Mesothelial cell of epicardium (in vitro differentiated cells): ENCODE measurements at regions not wholly inside any gene's neighbourhood (a gene's known extent, or its start where the extent isn't known, plus 50 kb on each side); places are given as distances from the start of the nearest gene placed in this dataset.
"Not testable (repeated sequence)": the region's sequence is repeated elsewhere in the genome, so short reads cannot be mapped to it uniquely, and the experiment has no call there.

ENCODE experiments used
- DNase-seq, 2 experiments: peaks; one replicate each; pipeline ENCODE4 v3.0.0; 2021; ENCODE audit warnings: low spot score in 2 of 2; ENCODE audit not compliant: unreplicated experiment in 2 of 2
- H3K27ac Mint-ChIP-seq: 2 replicates; pipeline ENCODE4 v1.8.0; 2021; ENCODE audit warnings: mixed read lengths
- H3K27me3 Mint-ChIP-seq: 2 replicates; pipeline ENCODE4 v1.8.0; 2021; ENCODE audit warnings: low read depth, mixed read lengths
- H3K36me3 Mint-ChIP-seq: 2 replicates; pipeline ENCODE4 v1.8.0; 2021; ENCODE audit warnings: mixed read lengths
- H3K4me1 Mint-ChIP-seq: 2 replicates; pipeline ENCODE4 v1.8.0; 2021; ENCODE audit warnings: mixed read lengths
- H3K4me3 Mint-ChIP-seq: 2 replicates; pipeline ENCODE4 v1.8.0; 2021; ENCODE audit warnings: mild to moderate bottlenecking, moderate library complexity, mixed read lengths
- H3K9me3 Mint-ChIP-seq: 2 replicates; pipeline ENCODE4 v1.8.0; 2021; ENCODE audit warnings: mixed read lengths
- CTCF ChIP-seq: fragments of 200-600 bp; sonication (generic); IDR thresholded peaks from one replicate; pipeline ENCODE4 v1.5.0; 2021; ENCODE audit warnings: antibody characterized with exemption; ENCODE audit not compliant: unreplicated experiment

GRCh38 chr9:107577140-107577776 is 87.7 kb upstream of the KLF4 start:
- Mint-ChIP-seq H3K4me3 (no peak overlapping the region), H3K4me1 (no peaks in the 10 kb centered on the region), H3K36me3 (no peaks in the 10 kb centered on the region), H3K27ac (no peak overlapping the region), H3K9me3 (no peaks in the 10 kb centered on the region), H3K27me3 (no peaks in the 10 kb centered on the region)
- no peak for TF ChIP-seq CTCF
- DNase-seq: no peak

GRCh38 chr9:107571148-107571547 is 81.6 kb upstream of the KLF4 start:
- DNase-seq: no peak
- Mint-ChIP-seq H3K4me1 (no peaks in the 10 kb centered on the region), H3K4me3 (no peak overlapping the region), H3K36me3 (no peaks in the 10 kb centered on the region), H3K27me3 (no peaks in the 10 kb centered on the region), H3K27ac (no peak overlapping the region), H3K9me3 (no peaks in the 10 kb centered on the region)
- TF ChIP-seq CTCF: no peak

- Mint-ChIP-seq H3K27me3 (no peaks in the 10 kb centered on the region), H3K4me3 (no peak overlapping the region), H3K27ac (no peak overlapping the region), H3K36me3 (no peaks in the 10 kb centered on the region), H3K9me3 (no peaks in the 10 kb centered on the region), H3K4me1 (no peaks in the 10 kb centered on the region)
- DNase-seq: no peak
- TF ChIP-seq CTCF: no peak
Measured at GRCh38 chr9:107569174-107569573, 79.6 kb upstream of the KLF4 start.

- H3K4me1 Mint-ChIP-seq, H3K4me3 Mint-ChIP-seq: not testable (repeated sequence)
Measured at GRCh38 chr9:107568406-107568805, 78.8 kb upstream of the KLF4 start.

GRCh38 chr9:107567462-107567861 is 77.9 kb upstream of the KLF4 start:
- DNase-seq: no peak
- no peak overlapping the region for H3K4me3 Mint-ChIP-seq
- H3K27me3 Mint-ChIP-seq: no peaks in the 10 kb centered on the region
- H3K36me3 Mint-ChIP-seq: no peaks in the 10 kb centered on the region
- TF ChIP-seq CTCF: no peak
- no peaks in the 10 kb centered on the region for H3K9me3 Mint-ChIP-seq
- no peaks in the 10 kb centered on the region for H3K4me1 Mint-ChIP-seq
- no peak overlapping the region for H3K27ac Mint-ChIP-seq

More at GRCh38 chr9:107568406-107568805, 78.8 kb upstream of the KLF4 start:
- not testable (repeated sequence) for H3K27ac Mint-ChIP-seq, DNase-seq, H3K27me3 Mint-ChIP-seq, H3K9me3 Mint-ChIP-seq, H3K36me3 Mint-ChIP-seq

GRCh38 chr9:107566611-107567061 is 77.1 kb upstream of the KLF4 start:
- no peak overlapping the region for H3K4me3 Mint-ChIP-seq
- H3K9me3 Mint-ChIP-seq: no peaks in the 10 kb centered on the region
- TF ChIP-seq CTCF: no peak
- no peak overlapping the region for H3K27ac Mint-ChIP-seq
- no peaks in the 10 kb centered on the region for H3K36me3 Mint-ChIP-seq
- no peaks in the 10 kb centered on the region for H3K27me3 Mint-ChIP-seq
- H3K4me1 Mint-ChIP-seq: no peaks in the 10 kb centered on the region
- no peak for DNase-seq
